ENCODE measurements at regions not wholly inside any gene's neighbourhood (a gene's known extent, or its start where the extent isn't known, plus 50 kb on each side); places are given as distances from the start of the nearest gene placed in this dataset.

DNA sequence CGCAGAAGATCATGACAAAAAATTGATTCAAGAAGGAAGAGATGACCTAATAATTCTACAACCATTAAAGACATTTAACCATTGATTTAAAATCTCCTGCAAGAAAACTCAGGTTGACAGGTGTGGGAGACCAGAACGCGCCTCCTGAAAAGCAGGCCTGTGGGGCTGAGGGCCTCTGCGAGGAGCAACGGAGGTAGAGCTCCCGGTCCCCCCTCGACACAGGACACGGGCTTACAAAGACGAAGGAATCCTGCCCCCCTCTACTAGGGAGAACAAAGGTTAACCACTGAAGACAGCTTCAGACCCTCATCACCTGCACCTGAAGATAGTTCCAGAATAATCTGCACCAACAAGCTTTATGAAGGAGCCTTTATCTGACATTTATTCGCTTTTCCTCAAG, 55.9 kb upstream of the INPP5A start:
- POLR2A ChIA-PET = interaction anchor here (0.6 to 0.7 kb wide), 2 partner anchors 31 to 32 kb away, joined by 3 read pairs; no protein-coding TSS in a partner anchor
- intact Hi-C loops (cut with micrococcal nuclease; ENCODE audit: unreplicated experiment) = no loop called here

DNA sequence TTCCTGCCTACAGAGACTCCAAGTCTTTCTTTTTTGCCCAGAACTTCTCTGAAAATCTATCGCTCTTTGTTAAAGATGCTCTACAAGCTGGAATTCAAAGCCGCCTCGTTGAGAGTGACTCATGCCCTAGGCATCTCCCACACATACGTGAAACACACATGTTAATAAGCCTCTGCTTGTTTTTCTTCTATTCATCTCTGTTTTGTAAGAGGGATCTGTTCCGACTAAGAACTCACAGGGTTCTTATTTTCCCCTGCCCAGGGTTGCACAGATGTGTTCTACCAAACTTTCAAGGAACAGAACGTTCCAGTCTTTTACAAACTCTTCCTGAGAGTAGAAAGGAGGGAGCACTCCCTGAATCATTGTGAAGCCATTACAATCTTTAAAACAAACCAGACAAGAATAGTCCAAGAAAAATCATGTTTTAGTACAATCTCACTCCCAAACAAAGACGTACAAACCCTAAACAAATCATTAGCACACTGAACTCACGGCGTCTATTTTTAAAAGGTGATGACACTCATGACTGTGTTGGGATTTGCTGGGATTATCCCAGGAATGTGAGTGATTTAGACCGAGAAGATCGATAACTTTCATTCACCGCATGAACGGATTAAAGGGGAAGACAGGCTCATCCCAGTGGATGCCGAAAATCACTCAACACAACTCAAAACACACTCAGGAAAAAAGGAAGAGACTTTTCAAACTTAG, 55.3 kb upstream of the INPP5A start:
- Histone ChIP-seq H3K79me2 (ENCODE audit: insufficient read depth, low read depth, low read length) (no peaks in the 10 kb centered on the region), H3K4me2 (ENCODE audit: low read length) (no peak overlapping the region), H2AFZ (ENCODE audit: low read length) (no peak overlapping the region), H3K9me2 (ENCODE audit: insufficient read depth, low read length) (no peaks in the 10 kb centered on the region), H3K4me3 (ENCODE audit: low read depth, low read length, poor library complexity, severe bottlenecking) (no peak overlapping the region), H3K4me1 (ENCODE audit: insufficient read depth, low read length, poor library complexity, severe bottlenecking) (no peaks in the 10 kb centered on the region), H3K36me3 (ENCODE audit: insufficient read depth, low read length) (no peaks in the 10 kb centered on the region), H3K27ac (ENCODE audit: low read depth, low read length, poor library complexity, severe bottlenecking) (no peak overlapping the region), H3K9me3 (ENCODE audit: low read length) (no peaks in the 10 kb centered on the region), H4K20me1 (ENCODE audit: insufficient read depth, low read length) (no peaks in the 10 kb centered on the region)
- intact Hi-C loops (cut with micrococcal nuclease; ENCODE audit: unreplicated experiment) = no loop called here
- TF ChIP-seq EZH2phosphoT487 (IDR thresholded peaks at IDR 0.05; ENCODE audit: borderline replicate concordance, low read depth, low read length) (no peak), CTCF (conservative IDR thresholded peaks at IDR 0.05; ENCODE audit: low read length) (no peak)
- DNase-seq (ENCODE audit: low spot score) = no peak
- ChIA-PET CTCF (ENCODE audit: unreplicated experiment) (no interaction called here), POLR2A (interaction anchor here (0.6 to 0.7 kb wide), 2 partner anchors 31 to 32 kb away, joined by 3 read pairs; no protein-coding TSS in a partner anchor)
- BruUV-seq (replicated peaks) = no TSS peak

More for the DNA sequence above, 55.9 kb upstream of the INPP5A start:
- TF ChIP-seq CTCF (conservative IDR thresholded peaks at IDR 0.05; ENCODE audit: low read length) (no peak), EZH2phosphoT487 (IDR thresholded peaks at IDR 0.05; ENCODE audit: borderline replicate concordance, low read depth, low read length) (no peak)
- Histone ChIP-seq H3K79me2 (ENCODE audit: insufficient read depth, low read depth, low read length) (no peaks in the 10 kb centered on the region), H2AFZ (ENCODE audit: low read length) (no peak overlapping the region), H3K9me3 (ENCODE audit: low read length) (no peaks in the 10 kb centered on the region), H3K4me3 (ENCODE audit: low read depth, low read length, poor library complexity, severe bottlenecking) (no peak overlapping the region), H3K4me2 (ENCODE audit: low read length) (no peak overlapping the region), H3K9me2 (ENCODE audit: insufficient read depth, low read length) (no peaks in the 10 kb centered on the region), H3K36me3 (ENCODE audit: insufficient read depth, low read length) (no peaks in the 10 kb centered on the region), H4K20me1 (ENCODE audit: insufficient read depth, low read length) (no peaks in the 10 kb centered on the region), H3K27ac (ENCODE audit: low read depth, low read length, poor library complexity, severe bottlenecking) (no peak overlapping the region), H3K4me1 (ENCODE audit: insufficient read depth, low read length, poor library complexity, severe bottlenecking) (no peaks in the 10 kb centered on the region)
- DNase-seq (ENCODE audit: low spot score) = no peak
- BruUV-seq (replicated peaks) = no TSS peak
- CTCF ChIA-PET (ENCODE audit: unreplicated experiment) = no interaction called here

DNA sequence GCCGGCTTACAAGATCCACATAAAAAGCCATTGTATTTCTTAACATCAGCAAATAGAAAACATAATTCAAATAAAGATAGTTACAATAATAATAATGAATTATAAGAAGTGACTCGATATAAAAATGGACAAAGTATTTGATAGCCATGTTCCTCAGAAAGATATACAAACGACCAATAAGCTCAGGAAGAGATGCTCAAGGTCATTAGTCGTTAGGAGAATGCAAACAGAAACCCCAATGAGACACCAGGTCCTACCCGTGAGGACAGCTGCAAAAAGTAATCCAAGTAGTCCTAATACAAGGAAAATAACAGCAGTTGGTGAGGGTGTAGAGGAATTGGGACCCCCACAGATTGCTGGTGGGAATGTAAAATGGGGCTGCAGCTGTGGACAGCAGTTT, 54.2 kb upstream of the INPP5A start:
- no peaks in the 10 kb centered on the region for H3K79me2 ChIP-seq (ENCODE audit: insufficient read depth, low read depth, low read length)
- H3K27ac ChIP-seq (ENCODE audit: low read depth, low read length, poor library complexity, severe bottlenecking) = no peak overlapping the region
- ChIA-PET POLR2A (interaction anchor here (1.2 kb wide), 1 partner anchor 10 kb away, joined by 3 read pairs; no protein-coding TSS in a partner anchor), CTCF (ENCODE audit: unreplicated experiment) (no interaction called here)
- no peaks in the 10 kb centered on the region for H3K9me3 ChIP-seq (ENCODE audit: low read length)
- intact Hi-C loops (cut with micrococcal nuclease; ENCODE audit: unreplicated experiment) = no loop called here
- H3K9me2 ChIP-seq (ENCODE audit: insufficient read depth, low read length) = no peaks in the 10 kb centered on the region
- no peak overlapping the region for H3K4me2 ChIP-seq (ENCODE audit: low read length)
- DNase-seq (ENCODE audit: low spot score) = no peak
- no peak overlapping the region for H2AFZ ChIP-seq (ENCODE audit: low read length)
- no peaks in the 10 kb centered on the region for H3K4me1 ChIP-seq (ENCODE audit: insufficient read depth, low read length, poor library complexity, severe bottlenecking)
- no TSS peak for BruUV-seq (replicated peaks)
- H4K20me1 ChIP-seq (ENCODE audit: insufficient read depth, low read length) = no peaks in the 10 kb centered on the region
- H3K36me3 ChIP-seq (ENCODE audit: insufficient read depth, low read length) = no peaks in the 10 kb centered on the region
- H3K4me3 ChIP-seq (ENCODE audit: low read depth, low read length, poor library complexity, severe bottlenecking) = no peak overlapping the region
- TF ChIP-seq CTCF (conservative IDR thresholded peaks at IDR 0.05; ENCODE audit: low read length) = no peak
- TF ChIP-seq EZH2phosphoT487 (IDR thresholded peaks at IDR 0.05; ENCODE audit: borderline replicate concordance, low read depth, low read length) = no peak
